ENCODE measurements at regions not wholly inside any gene's neighbourhood (a gene's known extent, or its start where the extent isn't known, plus 50 kb on each side); places are given as distances from the start of the nearest gene placed in this dataset.
"Not testable (repeated sequence)": the region's sequence is repeated elsewhere in the genome, so short reads cannot be mapped to it uniquely, and the experiment has no call there.

DNA sequence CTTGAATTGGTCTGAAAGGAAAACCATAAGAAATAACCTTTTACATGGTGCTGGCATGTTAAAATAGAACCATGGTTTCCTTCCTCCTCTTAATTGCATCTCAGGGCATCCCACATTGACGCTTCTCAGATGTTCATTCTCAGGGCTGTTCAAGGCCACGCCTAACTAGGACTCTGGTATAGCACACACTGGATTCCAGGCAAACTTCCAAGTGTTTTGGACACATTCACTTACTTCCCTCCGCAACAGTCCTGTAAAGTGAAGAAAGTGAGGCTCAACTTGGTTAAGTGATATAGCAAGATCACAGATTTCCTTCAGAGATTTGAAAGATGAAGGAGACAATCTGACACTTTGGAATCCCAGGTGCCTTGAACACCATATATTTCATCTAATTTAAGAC is 244.8 kb downstream of the DUSP10 start:
- DNase-seq (ENCODE audit: extremely low read depth in 1 of 2, low read depth in 1 of 2): no peak

DNA sequence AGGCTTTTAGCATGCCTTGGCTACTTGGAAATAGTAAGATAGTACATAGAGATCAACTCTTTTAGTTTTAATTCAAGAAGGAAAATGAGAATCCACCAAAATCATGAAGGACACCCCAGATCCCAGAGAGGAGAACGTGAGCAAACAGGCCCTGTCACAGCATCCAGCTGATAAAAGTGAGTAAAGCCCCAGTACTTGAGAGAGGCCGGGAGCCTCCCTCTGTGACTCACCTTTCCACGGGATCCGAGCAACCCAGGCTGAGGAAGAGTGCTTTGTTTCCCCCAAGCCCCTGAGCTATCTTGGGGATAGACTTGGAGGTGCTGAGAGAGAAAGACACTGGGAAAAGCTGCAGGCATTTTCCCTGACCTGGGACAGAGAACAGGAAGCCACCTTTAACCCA is 238.6 kb downstream of the DUSP10 start:
- no peak for DNase-seq (ENCODE audit: extremely low read depth in 1 of 2, low read depth in 1 of 2)

DNA sequence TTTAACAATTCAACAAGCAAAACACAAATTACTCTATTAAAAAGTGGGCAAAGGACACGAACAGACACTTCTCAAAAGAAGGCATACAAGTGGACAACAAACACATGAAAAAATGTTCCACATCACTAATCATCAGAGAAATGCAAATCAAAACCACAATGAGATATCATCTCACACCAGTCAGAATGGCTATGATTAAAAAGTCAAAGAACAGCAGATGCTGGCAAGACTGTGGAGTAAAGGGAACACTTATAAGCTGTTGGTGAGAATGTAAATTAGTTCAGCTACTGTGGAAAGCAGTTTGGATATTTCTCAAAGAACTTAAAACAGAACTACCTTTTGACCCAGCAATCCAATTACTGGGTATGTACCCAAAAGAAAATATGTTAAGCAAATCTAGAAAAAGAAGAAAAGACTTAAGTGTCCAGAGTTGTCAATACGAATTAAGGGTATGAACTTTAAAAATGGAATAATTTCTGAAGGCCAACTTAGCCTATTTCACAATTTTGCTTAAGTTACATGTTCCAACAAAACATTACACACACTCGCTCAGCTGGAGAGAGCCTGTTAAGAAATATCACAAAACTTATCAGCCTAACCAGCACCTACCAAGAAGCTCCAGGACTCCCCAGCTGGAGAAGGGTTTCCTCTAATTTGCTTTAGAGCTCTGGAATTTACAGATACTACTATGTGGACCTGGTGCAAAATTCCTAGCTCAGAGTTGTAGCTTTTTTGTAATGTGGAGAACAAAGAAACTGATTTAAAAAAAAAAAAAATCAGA is 232.1 kb downstream of the DUSP10 start:
- DNase-seq (ENCODE audit: extremely low read depth in 1 of 2, low read depth in 1 of 2): no peak

DNA sequence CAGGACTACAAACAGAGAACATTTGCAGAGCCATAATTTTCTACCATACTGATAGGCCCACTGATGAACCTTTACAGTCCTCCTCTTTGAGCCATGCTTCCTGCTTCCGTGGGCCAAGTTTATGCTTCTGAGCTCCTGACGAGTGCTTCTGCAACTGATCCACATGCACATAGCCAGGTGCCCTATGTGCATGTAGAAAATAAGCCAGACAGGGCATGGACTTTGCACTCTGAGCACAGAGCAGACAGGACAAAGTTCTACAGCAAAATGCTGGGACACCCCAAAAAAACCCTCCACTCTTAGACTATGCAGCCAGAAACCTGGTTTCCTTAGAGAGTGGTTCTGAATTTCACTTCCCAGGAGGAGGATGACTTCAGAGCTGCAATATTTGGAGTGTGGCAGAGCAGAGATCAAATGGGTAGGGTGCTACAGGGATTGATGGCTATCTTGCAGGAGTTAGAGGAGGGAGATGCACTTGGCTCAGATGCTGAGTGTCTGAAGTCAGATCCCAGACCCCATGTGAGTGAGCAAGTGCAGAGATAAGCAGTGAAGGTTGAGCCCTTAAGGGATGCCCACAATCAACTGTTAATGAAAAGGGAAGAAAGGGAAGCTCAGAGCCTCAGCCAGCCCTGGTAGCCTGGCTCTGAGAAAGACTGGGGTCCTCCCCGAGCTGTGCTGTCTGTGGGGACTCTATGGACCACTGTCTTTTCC is 230.9 kb downstream of the DUSP10 start:
- DNase-seq (ENCODE audit: extremely low read depth in 1 of 2, low read depth in 1 of 2): no peak

DNA sequence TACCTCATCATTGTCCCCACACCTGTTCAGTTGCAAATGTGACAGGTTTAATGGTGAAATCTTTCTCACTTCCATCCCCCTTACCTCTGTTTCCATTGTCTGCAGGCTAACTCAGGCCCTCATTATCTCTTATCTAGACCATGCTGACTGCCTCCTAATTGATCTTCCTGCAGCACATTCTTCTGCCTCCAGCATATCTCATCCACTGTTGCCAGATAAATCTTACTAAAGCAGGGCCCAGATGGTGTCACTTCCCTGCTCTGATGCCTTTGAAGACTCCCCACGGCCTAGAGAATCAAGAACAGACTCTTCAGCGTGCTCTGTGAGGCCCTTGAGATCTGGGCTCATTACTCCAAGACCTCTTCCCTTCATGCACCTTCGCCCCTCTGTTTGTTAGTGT is 230.1 kb downstream of the DUSP10 start:
- DNase-seq (ENCODE audit: extremely low read depth in 1 of 2, low read depth in 1 of 2): no peak

DNA sequence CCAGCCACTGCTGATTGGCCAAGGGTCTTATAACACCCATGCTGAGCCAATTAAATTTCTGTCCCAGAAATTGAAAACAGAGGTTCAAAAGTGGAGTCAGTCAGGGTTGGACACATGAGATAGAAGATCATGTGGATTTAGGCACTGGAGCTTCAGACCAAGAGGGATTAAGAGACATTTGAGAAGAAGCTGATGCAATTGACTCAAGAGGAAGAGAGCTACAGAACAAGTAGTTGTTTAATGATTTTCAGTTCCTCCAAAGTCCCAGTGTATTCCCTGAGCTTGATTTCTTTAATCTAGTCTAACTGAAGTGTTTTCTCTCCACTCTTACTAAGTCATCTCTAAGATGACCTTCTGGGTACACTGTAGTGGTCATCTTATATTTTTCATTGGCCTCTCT is 227.1 kb downstream of the DUSP10 start:
- DNase-seq (ENCODE audit: extremely low read depth in 1 of 2, low read depth in 1 of 2): no peak

DNA sequence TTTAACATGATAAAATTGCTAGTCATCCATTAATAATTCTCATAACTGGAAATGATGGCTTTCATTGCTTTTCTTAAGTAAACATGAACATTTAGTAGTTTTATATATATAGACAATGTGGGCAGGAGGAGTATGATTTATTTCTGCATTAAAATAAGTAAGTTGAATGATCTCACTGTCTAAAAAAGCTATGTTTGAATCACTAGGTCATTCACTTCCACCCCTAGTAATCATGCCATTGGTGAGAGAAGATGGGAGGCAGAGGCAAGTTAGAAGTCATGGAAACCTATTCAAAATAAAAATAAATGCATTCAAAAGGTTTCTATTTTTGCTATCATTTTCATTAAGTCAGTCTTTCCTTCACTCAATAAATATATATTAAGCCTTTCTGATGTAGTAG is 226.4 kb downstream of the DUSP10 start:
- no peak for DNase-seq (ENCODE audit: extremely low read depth in 1 of 2, low read depth in 1 of 2)

DNA sequence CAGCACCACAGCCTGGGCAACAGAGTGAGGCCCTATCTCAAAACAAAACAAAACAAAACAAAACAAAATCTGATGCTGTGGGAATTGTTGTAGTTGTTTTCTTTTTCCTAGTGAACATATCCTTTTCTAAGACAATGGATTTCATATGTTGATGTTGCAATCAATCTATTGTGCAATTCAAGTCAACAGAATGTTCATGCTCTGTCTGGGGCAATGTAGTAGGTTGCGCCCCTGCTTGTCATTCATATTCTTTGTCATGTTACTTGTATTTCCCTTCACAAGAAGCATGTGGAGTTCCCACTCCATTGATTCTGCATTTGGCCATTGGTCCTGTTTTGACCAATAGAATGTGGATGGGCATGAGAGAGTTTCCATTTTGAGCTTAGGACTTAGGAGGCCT is 223.9 kb downstream of the DUSP10 start:
- no peak for DNase-seq (ENCODE audit: extremely low read depth in 1 of 2, low read depth in 1 of 2)

DNA sequence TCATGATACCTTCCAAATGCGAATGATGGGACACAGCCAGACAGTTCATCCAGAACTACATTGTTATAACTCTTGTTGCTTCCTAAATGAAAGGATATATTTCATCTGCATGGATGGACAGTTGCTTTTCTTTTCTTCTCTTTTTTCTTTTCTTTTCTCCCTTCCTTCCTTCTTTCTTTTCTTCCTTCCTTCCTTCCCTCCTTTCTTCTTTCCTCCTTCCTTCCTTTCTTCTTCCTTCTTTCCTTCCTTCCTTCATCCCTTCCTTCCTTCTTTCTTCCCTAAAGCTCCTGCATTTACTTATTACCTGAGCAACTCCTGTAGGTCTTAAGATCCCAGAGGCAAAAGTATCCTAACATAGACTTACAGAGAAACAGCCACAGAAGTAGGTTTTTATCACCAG is 221.6 kb downstream of the DUSP10 start:
- DNase-seq (ENCODE audit: extremely low read depth in 1 of 2, low read depth in 1 of 2): no peak

DNA sequence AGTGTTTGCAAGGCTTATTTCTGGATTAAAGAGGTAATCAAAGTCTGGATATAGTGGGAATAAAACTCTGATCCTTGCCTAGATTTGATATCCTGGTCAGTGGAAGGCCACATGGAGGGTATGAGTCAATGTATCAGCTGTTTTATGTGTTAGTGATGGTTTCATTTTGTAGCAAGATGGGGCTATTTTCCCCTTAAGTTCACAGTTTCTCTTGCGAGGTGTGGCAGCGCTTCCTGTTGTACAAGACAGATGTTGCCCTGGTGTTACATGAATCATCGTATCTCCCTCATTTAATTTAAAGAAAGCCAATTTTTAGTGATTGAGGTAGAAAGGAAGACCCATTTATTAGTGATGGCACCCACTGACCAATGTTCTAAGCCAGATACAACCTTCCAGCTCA is 220.2 kb downstream of the DUSP10 start:
- DNase-seq (ENCODE audit: extremely low read depth in 1 of 2, low read depth in 1 of 2): no peak

DNA sequence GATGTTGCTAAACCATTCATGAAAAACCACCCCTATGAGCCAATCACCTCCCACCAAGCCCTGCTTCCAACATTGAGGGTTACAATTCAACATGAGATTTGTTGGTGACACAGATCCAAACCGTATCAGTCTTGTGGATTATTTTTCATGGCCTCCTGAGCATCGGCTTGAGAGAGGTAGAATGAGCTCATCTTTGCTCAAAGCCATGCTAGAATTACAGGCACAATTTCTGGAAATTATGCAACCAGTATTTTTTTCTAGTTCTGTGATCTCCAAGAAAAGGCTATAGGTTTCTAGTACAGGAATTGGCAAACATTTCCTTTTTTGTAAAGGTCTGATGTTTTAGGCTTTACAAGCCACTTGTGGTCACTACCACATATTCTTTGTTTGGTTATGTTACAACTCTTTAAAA is 219.4 kb downstream of the DUSP10 start:
- DNase-seq (ENCODE audit: extremely low read depth in 1 of 2, low read depth in 1 of 2): no peak

DNA sequence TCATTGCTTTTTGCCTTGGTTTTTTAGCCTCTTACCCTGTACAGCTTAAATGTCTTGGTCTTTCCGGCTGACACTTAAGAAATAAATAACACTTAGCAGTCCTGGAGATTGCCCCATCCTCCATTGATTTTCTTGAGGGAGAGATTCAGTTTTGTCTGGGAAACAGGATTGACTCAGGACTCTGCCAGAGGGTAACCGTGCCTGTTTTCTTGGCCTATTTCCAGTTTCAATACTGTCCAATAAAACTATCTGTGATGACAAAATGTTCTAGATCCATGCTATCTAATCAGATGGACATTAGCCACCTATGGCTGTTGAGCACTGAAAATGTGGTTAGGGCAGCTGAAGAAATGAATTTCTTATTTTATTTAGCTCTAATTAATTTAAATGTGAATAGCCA is 216.1 kb downstream of the DUSP10 start:
- DNase-seq (ENCODE audit: extremely low read depth in 1 of 2, low read depth in 1 of 2): no peak

DNA sequence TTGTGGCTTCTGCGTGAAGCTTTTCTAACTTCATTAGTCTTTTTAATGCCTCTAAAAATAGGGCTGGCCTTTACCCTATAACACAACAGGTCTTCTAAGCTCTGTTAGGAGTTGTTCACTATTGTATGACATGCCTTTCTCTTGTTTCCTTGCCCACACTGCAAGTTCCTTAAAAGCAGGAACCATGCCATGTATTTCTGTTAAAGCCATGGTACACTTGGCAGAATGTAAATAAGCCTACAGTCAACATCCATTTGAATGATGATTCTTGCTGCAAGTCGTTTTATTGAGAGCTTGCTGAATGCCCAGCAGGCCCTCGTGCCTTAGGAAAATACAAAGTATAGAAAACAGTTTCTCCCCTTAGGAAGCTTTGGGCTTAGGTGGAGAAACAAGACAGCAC is 214.6 kb downstream of the DUSP10 start:
- DNase-seq (ENCODE audit: extremely low read depth in 1 of 2, low read depth in 1 of 2): no peak

DNA sequence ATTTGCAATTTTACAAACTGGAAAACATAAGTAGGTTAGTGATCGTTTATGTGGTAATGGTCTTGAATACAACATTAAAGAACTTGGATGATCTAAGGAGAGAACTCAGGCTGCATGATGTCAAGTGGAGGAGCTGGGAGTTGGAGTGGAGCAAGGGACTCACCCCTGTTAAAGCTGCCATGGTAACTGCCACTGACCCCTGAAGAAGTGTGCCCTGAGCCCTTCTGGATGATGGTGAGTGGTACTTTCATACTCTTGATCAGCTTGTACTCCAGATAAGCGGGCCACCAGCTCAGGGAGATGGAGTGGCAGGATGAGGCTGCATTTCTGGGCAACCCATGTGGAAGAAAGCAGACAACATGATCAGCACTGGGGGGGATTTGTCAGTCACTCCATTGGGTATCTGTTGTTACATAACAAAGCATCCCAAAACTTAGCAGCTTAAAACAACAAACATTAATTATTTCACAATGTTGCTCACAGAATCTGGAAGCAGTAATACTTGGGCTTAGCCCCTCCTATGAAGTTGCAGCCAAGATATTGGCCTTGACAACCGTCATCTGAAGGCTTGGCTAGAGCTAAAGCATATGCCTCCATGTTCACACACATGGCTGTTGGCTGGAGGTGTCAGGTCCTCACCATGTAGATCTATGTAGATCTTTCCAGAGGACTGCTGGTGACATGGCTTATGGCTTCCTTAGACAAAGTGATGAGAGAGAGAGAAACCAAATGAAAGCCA is 213.8 kb downstream of the DUSP10 start:
- no peak for DNase-seq (ENCODE audit: extremely low read depth in 1 of 2, low read depth in 1 of 2)

DNA sequence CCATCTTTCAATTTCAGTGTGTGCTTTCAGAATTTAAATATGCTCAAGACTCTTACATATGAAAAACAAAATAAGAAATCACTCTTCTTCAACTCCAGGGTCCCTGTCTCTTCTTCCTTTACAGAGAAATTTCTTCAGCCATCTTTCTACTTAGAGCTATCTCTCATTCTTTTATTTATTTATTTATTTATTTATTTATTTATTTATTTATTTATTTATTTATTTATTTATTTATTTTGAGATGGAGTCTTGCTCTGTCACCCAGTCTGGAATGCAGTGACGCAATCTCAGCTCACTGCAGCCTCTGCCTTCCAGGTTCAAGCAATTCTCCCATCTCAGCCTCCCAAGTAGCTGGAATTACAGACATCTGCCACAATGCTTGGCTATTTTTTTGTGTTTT is 211.7 kb downstream of the DUSP10 start:
- not testable (repeated sequence) for DNase-seq (ENCODE audit: extremely low read depth in 1 of 2, low read depth in 1 of 2)

DNA sequence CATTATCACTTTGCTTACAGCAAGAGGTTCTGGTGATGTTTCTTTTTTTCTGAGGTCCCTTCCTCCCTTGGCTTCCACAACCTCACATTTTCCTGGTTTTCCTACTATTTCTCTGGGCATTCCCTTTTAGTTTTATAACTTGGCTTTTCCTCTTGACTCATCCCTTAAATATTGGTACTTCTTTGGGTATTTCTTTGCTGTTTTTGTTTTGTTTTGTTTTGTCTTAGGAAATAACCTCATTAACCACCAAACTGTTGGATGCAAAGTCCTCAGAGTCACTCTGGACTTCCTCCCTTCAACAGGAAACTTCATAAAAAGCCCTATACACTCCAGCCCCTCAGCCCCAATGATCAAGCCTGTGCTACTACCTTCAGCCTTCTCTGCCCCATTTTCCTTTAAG is 211.1 kb downstream of the DUSP10 start:
- DNase-seq (ENCODE audit: extremely low read depth in 1 of 2, low read depth in 1 of 2): no peak

DNA sequence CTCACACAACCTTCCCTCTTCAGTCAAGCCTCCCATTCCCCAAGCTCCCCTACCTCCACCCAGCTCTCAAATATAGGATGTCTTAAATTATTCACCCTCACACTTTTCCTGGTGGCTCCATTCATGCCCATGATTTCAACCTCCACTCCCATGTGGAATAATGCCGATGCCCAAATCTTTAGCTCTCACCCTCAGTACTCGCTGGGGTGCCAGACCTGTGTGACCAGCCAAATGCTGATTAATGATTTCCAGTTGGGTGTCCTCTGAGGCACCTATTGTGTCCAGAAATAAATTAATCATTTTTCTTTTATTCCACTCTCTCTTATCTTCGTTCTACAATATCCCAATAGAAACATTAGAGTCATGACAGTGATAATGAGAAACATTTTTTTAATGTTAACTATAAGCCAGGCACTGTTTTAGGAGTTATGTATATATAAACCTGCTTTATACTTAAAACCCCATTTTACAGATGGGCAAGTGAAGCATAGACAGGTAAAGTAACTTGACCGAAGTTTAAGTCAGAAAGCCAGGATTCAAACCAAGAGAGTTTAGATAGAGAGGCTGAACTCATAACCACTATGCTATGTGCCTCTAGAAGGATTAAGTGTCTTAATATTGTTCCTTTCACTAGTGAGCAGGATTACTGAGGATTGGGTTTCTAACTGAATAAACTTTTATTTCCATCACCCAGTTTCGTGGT is 209.7 kb downstream of the DUSP10 start:
- no peak for DNase-seq (ENCODE audit: extremely low read depth in 1 of 2, low read depth in 1 of 2)

DNA sequence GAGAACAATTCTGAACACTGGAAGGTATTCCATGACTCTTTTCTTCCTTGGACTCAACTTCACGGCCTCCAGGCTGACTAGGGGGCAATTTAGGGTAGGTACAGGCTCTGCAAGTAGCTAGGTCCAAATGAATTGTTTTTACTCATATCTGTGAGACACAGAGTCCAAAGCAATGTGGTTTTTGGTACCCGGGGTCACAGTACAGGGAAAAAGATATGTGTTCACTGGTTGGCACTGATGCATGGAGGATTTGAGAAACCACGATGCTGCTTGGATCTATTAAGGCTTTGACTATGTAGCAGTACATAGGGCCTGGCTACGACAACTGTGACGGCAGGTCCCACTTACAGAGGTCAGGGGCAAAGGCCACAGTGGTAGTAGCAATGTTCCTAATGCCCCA is 200.6 kb downstream of the DUSP10 start:
- no peak for DNase-seq (ENCODE audit: extremely low read depth in 1 of 2, low read depth in 1 of 2)

DNA sequence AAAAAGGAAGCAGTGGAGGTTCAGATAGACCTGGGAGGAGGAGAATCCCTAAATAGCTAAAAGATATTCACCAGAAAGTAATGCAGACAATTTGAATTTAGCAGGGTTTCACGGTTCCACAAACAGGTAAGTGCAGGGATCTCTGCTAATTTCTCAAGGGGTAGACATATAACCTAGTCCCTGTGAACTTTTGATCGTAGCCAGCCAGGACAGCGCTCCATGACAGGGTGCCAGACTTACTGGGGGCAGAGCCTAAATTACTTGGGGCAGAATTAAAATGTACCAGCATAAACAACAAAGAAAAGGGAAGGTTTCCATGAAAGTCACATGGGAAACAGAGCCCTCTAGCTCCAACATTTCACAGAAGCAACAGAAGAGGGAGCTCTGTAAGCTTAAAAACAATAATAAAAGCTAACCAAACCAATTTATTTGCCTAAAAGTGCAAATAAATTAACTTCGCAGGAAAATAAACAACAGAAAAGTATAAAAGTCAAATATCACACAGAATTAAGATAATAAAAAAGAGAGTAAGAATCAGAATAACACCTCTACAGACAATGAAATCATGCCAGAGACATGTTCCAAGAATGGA is 198.3 kb downstream of the DUSP10 start:
- DNase-seq (ENCODE audit: extremely low read depth in 1 of 2, low read depth in 1 of 2): no peak

DNA sequence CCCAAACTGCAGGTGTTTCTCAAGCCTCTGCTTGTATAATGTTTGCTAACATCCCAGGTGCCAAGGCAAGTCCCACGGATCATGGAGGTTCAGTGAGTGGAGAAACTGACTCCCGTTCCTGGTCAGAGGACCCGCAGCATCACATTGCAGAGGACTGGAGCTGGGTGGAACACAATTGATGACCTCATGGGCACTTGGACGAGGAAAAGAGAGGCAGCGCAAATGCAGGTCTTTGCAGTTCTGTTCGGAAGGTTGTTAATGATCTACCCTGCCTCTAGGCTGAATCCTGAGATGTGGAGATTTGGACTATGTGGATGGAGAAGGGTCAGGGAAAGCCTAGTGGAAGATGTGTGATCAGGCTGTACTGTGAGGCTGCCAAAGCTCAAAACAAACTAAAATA is 192.9 kb downstream of the DUSP10 start:
- DNase-seq (ENCODE audit: extremely low read depth in 1 of 2, low read depth in 1 of 2): no peak

DNA sequence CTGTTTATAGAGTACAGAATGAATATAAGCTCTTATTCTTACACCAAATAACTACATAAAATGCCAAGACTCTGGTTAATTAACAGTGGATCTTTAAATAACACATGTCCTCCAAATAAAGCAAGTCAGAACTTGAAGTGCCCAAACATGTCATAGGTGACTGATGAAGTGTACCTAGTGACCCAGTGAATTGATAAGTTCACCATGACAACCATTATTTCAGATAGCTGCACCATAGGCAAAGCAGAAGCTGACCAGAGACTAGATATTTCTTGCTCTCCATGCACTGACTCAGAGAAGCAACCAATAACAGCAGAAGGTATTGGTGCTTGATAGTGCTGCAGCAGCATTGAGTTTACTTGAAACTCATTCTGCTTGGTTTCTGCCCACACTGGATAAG is 192.1 kb downstream of the DUSP10 start:
- no peak for DNase-seq (ENCODE audit: extremely low read depth in 1 of 2, low read depth in 1 of 2)

Measured in stimulated activated CD8-positive, alpha-beta memory T cell treated with anti-CD3 and anti-CD28 coated beads, Interleukin-7, amount 100 ng/mL, for 48 hours (primary cell).